Testis (tissue), 2 donors: ENCODE measurements at regions not wholly inside any gene's neighbourhood (a gene's known extent, or its start where the extent isn't known, plus 50 kb on each side); places are given as distances from the start of the nearest gene placed in this dataset.

Experiments used
- DNase-seq: peaks from one replicate; pipeline ENCODE4 v3.0.0-alpha.2; 2019
- H3K27ac ChIP-seq, 2 donors: fragments of 200-600 bp; sonication (generic); one replicate each; pipeline ENCODE4 v1.5.1; 2019
- H3K27me3 ChIP-seq: fragments of 200-600 bp; sonication (generic); one replicate; pipeline ENCODE4 v1.5.1; 2019
- H3K36me3 ChIP-seq: fragments of 200-600 bp; sonication (generic); one replicate; pipeline ENCODE4 v1.5.1; 2017; ENCODE audit warnings: low read depth; ENCODE audit errors: missing control alignments
- H3K4me1 ChIP-seq: fragments of 200-600 bp; sonication (generic); one replicate; pipeline ENCODE4 v1.5.1; 2019
- H3K4me3 ChIP-seq, 2 donors: fragments of 200-600 bp; sonication (generic); one replicate each; pipeline ENCODE4 v1.5.1; 2017 to 2019
- H3K9me3 ChIP-seq: fragments of 200-600 bp; sonication (generic); one replicate; pipeline ENCODE4 v1.5.1; 2017
- POLR2A ChIP-seq: fragments of 450-650 bp; IDR thresholded peaks from one replicate; pipeline ENCODE4 v1.6.1; 2017; ENCODE audit warnings: antibody characterized with exemption, mild to moderate bottlenecking, moderate library complexity
- WGBS, 2 donors: methylation state at CpG; one replicate each; pipeline ENCODE4 v1.1.5; 2018; 5-methylcytosine and 5-hydroxymethylcytosine counted together
- intact Hi-C: fragments of 100-400 bp; cut with DNase I; formaldehyde crosslinking; loops from one replicate; pipeline ENCODE4 v1.15.1; 2023; ENCODE audit warnings: low total_unique reads
- TF ChIP-seq, protein P1 (sequence below), 3 experiments: fragments of 450-650 bp in 2 of 3; fragments of 200-600 bp in 1 of 3; sonication (generic) in 1 of 3; IDR thresholded peaks; one replicate each; pipeline ENCODE4 v1.5.1; 2016 to 2019; ENCODE audit warnings: antibody characterized with exemption in 3 of 3, mild to moderate bottlenecking in 2 of 3, moderate library complexity in 1 of 3

DNA sequence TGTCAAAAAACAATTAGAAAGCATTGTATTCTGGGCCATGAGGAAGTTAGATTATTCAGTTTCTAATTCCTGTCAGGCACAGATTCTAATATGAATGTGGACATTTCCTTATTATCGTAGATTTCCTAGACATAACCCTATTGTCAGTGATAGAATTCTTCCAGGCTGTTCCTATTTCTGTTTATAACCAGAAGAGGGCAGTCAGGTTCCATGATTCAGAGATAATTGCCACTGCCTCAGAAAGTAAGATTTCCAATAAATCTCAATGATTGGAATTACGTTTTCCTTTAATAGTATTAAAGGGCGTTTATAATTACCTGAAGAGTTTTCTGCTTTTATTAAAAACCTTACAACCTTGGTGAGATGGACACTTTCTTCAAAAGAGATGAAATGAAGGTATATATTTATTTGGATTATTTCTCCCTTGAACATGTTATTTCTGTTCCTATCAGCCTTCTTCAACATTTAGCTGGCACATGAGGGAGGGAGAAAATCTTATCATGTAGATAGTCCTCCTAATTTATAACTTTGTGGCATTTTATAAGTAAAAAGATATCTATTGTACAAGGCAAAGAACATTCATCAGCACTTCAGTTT, 439.2 kb downstream of the MCTP2 start:
- Histone ChIP-seq H3K4me3 (no peak overlapping the region), H3K27me3 (no peaks in the 10 kb centered on the region), H3K9me3 (no peaks in the 10 kb centered on the region), H3K4me1 (peaks cover 11% of the 10 kb centered on the region), H3K27ac (peak overlapping the region in 1 of 2 donors; percentile 54), H3K36me3 (no peaks in the 10 kb centered on the region)
- DNase-seq, result no peak
- no peak for TF ChIP-seq POLR2A
- TF ChIP-seq, protein P1, sequence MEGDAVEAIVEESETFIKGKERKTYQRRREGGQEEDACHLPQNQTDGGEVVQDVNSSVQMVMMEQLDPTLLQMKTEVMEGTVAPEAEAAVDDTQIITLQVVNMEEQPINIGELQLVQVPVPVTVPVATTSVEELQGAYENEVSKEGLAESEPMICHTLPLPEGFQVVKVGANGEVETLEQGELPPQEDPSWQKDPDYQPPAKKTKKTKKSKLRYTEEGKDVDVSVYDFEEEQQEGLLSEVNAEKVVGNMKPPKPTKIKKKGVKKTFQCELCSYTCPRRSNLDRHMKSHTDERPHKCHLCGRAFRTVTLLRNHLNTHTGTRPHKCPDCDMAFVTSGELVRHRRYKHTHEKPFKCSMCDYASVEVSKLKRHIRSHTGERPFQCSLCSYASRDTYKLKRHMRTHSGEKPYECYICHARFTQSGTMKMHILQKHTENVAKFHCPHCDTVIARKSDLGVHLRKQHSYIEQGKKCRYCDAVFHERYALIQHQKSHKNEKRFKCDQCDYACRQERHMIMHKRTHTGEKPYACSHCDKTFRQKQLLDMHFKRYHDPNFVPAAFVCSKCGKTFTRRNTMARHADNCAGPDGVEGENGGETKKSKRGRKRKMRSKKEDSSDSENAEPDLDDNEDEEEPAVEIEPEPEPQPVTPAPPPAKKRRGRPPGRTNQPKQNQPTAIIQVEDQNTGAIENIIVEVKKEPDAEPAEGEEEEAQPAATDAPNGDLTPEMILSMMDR (IDR thresholded peaks at IDR 0.05), result peak; percentile 61 to 70 (median 63)
- intact Hi-C loops, result no loop called here
- WGBS, 2 donors, result 29 to 32% methylated on average over 3 of the region's 3 CpGs

DNA sequence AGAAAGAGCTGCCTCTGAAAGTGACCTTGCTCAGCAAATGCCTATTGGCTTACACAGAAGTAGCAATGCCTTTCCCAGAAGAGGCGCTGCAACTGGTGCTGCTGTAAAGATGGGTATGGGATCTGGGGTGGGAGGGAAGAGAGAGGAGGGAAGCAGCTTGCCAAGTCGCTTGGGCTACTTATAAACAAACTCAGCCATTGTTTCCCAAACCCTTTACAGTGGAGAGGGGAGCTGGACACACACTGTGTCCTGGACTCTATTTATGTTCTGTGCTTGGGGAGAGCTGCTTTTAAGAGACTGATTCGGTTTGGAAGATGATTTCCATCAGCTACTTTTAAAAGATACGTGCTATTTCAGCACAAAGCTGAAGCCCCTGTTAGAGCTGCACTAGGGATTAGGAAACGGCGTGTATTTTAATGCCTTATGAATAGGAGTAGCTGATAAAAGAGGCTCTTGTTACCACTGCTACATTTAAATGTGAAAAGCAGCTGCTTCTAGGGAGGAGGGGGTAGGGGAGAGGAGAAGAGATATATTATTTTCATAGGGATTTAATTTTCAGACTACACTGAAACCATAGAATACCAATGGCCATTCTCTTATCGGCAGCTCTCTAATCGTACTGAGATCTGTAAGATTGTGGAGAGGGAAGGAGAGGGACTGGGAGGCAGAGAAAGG, 440.6 kb downstream of the MCTP2 start:
- Histone ChIP-seq H3K9me3 (no peaks in the 10 kb centered on the region), H3K27ac (peak overlapping the region; percentile 6 to 17), H3K27me3 (no peaks in the 10 kb centered on the region), H3K4me3 (no peak overlapping the region), H3K4me1 (peaks cover 11% of the 10 kb centered on the region), H3K36me3 (no peaks in the 10 kb centered on the region)
- WGBS, 2 donors, result 14 to 15% methylated on average over 8 of the region's 8 CpGs
- intact Hi-C loops, result no loop called here
- no peak for TF ChIP-seq POLR2A
- TF ChIP-seq, protein P1 (IDR thresholded peaks at IDR 0.05), result no peak
- peak; percentile 64 for DNase-seq

DNA sequence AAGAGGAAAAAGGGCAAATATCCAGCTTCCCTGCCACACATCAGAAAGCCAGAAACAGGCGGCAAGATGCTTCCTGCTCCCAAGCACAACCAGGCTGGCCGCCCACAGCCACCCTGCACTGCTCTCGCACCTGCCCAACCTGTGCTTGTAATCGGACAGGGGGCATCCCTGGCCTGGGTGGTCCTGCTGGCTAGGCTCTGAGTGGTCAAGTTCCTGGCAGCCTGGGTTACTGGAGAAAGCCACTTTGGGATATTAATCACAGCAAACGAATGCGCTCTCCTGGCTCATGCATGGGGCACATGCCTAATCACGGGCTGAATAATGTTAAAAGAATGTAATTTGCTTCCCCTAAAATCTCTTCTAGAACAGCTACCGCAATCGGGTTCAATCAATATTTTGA, 442.4 kb downstream of the MCTP2 start:
- TF ChIP-seq POLR2A, result no peak
- TF ChIP-seq, protein P1 (IDR thresholded peaks at IDR 0.05), result no peak
- Histone ChIP-seq H3K9me3 (no peaks in the 10 kb centered on the region), H3K4me3 (no peak overlapping the region), H3K27ac (no peak overlapping the region), H3K36me3 (no peaks in the 10 kb centered on the region), H3K4me1 (peaks cover 11% of the 10 kb centered on the region), H3K27me3 (no peaks in the 10 kb centered on the region)
- 49 to 59% methylated on average over 9 of the region's 9 CpGs for WGBS, 2 donors
- no peak for DNase-seq
- intact Hi-C loops, result no loop called here

DNA sequence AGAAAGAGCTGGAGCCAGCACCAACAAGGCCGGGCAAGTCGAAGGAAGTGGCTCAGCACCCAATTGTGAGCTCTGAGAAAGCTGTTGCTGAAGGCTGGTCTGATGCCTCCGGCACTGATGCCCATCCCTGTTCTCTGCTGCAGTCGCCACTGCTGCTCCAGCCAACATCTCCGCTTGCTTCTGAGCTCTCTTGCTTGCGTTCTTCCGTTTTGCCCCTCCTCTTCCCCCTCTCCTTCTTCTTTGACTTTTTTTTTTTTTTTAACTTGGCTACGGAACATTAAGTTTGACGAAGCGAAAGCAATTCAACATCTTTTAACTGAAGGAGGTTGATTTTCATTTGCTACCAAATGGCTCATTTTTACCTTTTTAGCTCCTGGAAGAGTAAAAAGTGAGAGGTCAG, 442.9 kb downstream of the MCTP2 start:
- intact Hi-C loops, result no loop called here

More for the DNA sequence above, 442.9 kb downstream of the MCTP2 start:
- H3K27ac ChIP-seq, result no peak overlapping the region
- no peaks in the 10 kb centered on the region for H3K27me3 ChIP-seq
- peaks cover 11% of the 10 kb centered on the region for H3K4me1 ChIP-seq
- H3K9me3 ChIP-seq, result no peaks in the 10 kb centered on the region
- DNase-seq, result peak; percentile 51
- TF ChIP-seq, protein P1 (IDR thresholded peaks at IDR 0.05), result no peak
- no peak for TF ChIP-seq POLR2A
- H3K36me3 ChIP-seq, result no peaks in the 10 kb centered on the region
- H3K4me3 ChIP-seq, result no peak overlapping the region
- WGBS, 2 donors, result 40 to 48% methylated on average over 10 of the region's 10 CpGs
